NB4 (cell line): ENCODE measurements at regions not wholly inside any gene's neighbourhood (a gene's known extent, or its start where the extent isn't known, plus 50 kb on each side); places are given as distances from the start of the nearest gene placed in this dataset.
A peak's percentile ranks its signal among the peaks of the same experiment; 100 is the strongest.

ENCODE experiments used
- DNase-seq: peaks from one replicate; pipeline ENCODE4 v3.0.0; 2010; ENCODE audit warnings: low read depth
- H3K4me3 ChIP-seq: one replicate; pipeline ENCODE4 v1.5.1; 2011; ENCODE audit warnings: mild to moderate bottlenecking, low read depth, low read length, moderate library complexity
- MAX ChIP-seq: IDR thresholded peaks from 2 replicates; pipeline ENCODE4 v1.6.1; 2011; ENCODE audit warnings: low read depth, low read length
- MYC ChIP-seq: IDR thresholded peaks from 2 replicates; pipeline ENCODE4 v1.6.1; 2011; ENCODE audit warnings: low read depth, low read length
- POLR2A ChIP-seq: IDR thresholded peaks from 2 replicates; pipeline ENCODE4 v1.6.1; 2011; ENCODE audit warnings: mild to moderate bottlenecking; ENCODE audit not compliant: insufficient read length; ENCODE audit errors: extremely low read depth
- TF ChIP-seq, protein P1 (sequence below): IDR thresholded peaks from one replicate; pipeline ENCODE4 v1.5.1; 2012; ENCODE audit warnings: low read depth, low read length

- DNase-seq = peak; percentile 56
- TF ChIP-seq MAX (no peak), MYC (no peak)
- H3K4me3 ChIP-seq = no peak overlapping the region
These were observed 150.9 kb downstream of the EMP1 start for GRCh38 chr12:13347241-13348043.

GRCh38 chr12:13345722-13346121 lies 149.2 kb downstream of the EMP1 start:
- DNase-seq = no peak
- no peak for TF ChIP-seq MYC
- no peak for TF ChIP-seq MAX
- no peak for TF ChIP-seq POLR2A
- TF ChIP-seq, protein P1, sequence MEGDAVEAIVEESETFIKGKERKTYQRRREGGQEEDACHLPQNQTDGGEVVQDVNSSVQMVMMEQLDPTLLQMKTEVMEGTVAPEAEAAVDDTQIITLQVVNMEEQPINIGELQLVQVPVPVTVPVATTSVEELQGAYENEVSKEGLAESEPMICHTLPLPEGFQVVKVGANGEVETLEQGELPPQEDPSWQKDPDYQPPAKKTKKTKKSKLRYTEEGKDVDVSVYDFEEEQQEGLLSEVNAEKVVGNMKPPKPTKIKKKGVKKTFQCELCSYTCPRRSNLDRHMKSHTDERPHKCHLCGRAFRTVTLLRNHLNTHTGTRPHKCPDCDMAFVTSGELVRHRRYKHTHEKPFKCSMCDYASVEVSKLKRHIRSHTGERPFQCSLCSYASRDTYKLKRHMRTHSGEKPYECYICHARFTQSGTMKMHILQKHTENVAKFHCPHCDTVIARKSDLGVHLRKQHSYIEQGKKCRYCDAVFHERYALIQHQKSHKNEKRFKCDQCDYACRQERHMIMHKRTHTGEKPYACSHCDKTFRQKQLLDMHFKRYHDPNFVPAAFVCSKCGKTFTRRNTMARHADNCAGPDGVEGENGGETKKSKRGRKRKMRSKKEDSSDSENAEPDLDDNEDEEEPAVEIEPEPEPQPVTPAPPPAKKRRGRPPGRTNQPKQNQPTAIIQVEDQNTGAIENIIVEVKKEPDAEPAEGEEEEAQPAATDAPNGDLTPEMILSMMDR = no peak
- no peak overlapping the region for H3K4me3 ChIP-seq

GRCh38 chr12:13343375-13343774 lies 146.8 kb downstream of the EMP1 start:
- no peak for DNase-seq

DNA sequence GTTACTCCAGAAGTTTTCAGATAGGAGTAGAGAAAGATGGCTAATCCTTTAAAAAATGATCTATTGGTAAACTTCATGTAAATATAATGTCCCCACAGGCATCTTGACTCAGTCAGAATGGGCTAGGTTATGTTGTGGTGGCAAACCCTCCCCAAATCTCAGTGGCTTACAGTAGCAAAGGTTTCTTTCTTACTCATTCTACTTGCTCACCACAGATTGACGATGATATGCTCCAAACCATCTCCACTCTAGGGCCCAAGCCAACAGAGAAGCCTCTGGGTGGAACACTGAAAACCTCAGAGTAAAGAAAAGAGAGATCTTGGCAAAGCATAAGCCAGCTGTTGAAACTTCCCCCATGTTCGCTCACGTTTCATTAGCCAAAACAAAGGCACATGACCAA lies 146.4 kb downstream of the EMP1 start:
- no peak overlapping the region for H3K4me3 ChIP-seq
- TF ChIP-seq, protein P1 = no peak
- TF ChIP-seq MAX (no peak), POLR2A (no peak), MYC (no peak)
- no peak for DNase-seq

More at GRCh38 chr12:13343375-13343774, 146.8 kb downstream of the EMP1 start:
- TF ChIP-seq, protein P1 = no peak
- TF ChIP-seq POLR2A = no peak
- no peak for TF ChIP-seq MAX
- no peak for TF ChIP-seq MYC
- H3K4me3 ChIP-seq = no peak overlapping the region

DNA sequence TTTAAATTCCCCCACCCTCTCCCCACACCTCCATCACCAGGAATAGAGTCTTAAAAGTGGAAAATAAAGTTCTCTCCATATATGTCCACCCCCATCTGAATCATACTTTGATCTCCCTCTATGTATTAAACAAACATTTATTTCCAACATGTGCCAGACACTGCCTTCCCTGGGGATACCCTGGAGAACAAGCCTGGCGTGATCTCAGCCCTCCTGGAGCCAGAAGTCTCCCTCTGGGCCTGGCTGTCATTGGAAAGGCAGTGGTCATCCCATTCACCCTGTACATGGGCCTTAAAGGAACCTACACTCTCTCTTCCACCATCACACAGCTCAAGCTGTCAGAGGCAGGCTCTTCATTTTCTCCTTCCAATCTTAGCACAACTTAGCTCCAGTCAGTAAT lies 143.6 kb downstream of the EMP1 start:
- TF ChIP-seq, protein P1 = no peak
- TF ChIP-seq POLR2A = no peak
- TF ChIP-seq MYC = no peak
- TF ChIP-seq MAX = no peak
- DNase-seq = no peak

DNA sequence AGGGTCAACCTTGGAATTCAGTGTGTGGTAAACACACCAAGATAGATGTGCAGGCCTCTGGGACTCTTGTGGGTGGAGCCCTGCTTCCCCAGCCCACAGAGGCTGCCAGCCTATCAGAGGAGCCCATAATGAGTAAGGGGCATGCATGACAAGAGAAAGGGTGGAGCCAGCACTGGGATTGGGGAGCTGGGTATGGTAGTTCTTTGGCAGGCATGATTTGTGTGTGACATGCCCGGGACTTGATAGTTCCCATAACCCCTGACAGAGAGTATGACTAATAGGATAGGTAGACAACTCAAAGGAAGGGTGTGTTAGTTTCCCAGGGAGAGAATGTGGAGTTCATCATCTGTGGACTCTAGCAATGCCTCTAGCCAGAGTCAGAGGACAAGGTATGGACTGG lies 143.0 kb downstream of the EMP1 start:
- H3K4me3 ChIP-seq = no peak overlapping the region
- DNase-seq = no peak
- TF ChIP-seq POLR2A (no peak), MAX (no peak), MYC (no peak)
- TF ChIP-seq, protein P1 = no peak

More for the DNA sequence above, 143.6 kb downstream of the EMP1 start:
- no peak overlapping the region for H3K4me3 ChIP-seq
